SKM-1 (cell line): ENCODE measurements at regions not wholly inside any gene's neighbourhood (a gene's known extent, or its start where the extent isn't known, plus 50 kb on each side); places are given as distances from the start of the nearest gene placed in this dataset.
"Not testable (repeated sequence)": the region's sequence is repeated elsewhere in the genome, so short reads cannot be mapped to it uniquely, and the experiment has no call there.

Experiments used
- DNase-seq: peaks from one replicate; lab custom pipeline; 2025; ENCODE audit not compliant: unreplicated experiment; lab: John Stamatoyannopoulos, UW

DNA sequence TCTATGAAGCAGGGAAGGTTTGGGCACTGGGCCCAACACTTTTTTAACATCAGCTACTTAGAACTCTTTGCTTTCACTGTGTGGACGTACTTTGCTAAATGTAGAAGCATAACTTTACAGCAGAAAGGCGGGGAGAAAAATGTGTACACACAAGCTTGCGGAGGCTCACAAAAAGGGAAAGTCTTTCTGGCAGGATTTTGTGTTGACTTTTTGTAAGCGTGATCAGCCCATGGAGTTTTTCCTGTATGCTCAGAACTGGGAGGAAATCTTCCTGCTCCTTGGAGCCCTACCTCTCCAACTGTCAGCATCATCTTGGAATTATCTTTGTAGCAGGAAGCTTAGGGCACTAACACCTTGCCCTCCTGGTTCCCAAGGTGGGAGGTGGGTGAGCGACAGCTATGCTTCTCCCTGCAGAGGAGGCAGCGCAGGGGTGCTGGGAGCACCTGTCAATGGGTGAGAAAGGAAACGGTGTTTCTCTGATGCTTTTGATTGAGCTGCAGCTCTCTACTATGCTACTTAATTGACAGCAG is 321.9 kb downstream of the GADD45G start:
- no peak for DNase-seq

DNA sequence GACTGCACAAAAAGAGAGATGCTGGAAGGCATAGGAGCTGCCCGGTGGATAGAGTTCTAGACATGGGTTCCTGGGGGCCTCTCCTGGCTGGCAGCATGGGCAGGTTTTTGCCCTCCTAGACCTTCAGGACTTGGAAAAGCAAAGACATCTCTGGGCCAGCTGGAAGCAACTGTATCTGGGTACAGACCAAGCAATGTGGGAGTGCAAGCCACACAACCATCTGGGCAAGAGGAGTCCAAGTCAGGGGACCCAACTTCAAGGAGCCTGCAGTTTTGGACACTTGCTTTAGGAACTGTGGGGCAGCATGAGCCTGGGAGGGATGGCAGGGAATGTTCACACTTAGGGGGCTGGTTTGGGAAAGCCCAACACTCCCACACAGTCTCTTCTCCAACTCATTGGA is 323.3 kb downstream of the GADD45G start:
- no peak for DNase-seq

DNA sequence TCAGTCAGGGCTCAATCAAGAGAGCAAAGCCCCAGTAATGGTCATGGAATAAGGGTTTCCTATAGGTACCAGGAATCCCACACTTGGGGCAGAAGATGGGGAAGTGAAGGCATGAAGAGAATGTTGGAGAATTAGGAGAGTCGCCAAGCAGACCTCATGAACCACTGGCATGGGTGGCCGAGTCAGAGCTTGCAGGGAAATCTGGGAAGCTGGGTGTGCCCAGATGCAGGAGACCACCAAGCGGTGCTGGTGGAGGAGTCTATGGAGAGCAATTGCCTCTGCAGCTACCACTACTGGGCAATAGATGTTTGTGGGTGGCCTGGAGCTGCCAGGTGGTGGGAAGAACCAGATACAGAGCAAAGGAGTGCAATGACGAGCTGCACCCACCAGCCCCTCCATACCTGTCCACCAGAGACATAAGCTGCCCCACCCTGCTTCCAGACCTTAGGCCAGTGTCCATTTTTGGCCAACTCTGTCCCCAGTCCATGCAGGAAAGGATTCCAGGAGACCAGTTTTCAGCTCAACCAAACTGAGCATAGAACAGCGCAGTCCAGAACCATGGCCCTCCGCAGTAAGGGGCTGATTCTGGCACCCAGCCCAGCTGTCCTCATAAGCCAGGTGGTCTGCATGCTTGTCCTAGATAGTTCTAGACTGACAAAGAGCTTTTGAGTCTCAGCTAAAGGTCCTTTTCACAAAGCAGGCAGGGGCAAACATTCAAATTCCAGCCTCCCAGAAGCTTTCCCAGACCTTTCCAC is 323.9 kb downstream of the GADD45G start:
- no peak for DNase-seq

DNA sequence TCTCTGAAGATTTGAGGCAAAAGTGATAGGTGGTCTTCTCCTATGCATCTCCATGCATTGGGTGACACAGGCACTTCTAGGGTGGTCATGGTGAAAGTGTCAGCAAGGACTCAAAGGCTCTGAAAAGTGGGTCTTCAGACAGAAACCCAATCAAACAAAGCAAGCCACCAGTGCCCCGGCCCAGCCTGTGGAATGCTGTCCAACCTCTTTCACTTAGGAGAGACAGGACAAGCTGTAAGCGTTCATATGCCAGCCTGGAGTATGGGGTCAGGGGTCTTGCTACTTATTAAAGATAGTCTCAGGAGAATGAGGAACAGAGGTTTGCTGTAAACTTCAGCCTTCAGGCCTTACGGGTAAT is 324.5 kb downstream of the GADD45G start:
- DNase-seq = no peak

DNA sequence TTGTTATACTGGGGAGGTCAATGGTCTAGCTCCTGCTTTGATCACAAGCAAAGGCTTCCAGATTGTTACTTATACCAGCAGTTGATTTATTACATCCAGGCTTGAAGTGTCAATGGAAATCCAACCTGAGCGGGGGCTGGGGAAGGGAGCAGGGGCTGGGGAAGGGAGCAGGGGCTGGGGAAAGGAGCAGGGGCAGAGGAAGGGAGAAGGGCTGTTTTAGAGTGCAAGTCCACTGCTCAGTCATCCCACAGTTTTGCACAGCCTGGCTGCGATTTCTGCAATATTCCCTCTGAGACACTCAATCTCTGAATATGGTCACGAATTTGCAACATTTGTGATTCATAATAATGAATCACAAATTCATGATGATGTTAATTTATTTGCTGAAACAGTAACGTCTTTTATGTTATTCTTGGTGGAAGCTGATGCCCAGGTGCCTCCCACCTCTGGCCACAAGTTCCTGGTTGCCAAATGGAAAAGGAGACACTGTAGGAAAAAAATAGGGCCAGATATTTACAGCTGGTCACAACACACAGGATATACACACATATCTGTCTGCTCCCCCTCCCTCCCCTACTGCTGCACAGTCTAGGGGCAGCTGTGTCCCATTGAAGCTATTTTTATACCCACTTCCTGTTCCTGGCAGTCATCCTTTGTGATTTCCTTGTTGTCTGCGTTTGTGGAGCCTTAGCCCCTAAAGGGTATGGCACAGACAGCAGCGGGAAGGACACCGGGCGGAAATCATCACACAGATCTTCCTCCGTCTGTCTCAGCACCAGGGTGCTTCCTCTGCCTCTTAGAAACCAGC is 325.1 kb downstream of the GADD45G start:
- DNase-seq = no peak

DNA sequence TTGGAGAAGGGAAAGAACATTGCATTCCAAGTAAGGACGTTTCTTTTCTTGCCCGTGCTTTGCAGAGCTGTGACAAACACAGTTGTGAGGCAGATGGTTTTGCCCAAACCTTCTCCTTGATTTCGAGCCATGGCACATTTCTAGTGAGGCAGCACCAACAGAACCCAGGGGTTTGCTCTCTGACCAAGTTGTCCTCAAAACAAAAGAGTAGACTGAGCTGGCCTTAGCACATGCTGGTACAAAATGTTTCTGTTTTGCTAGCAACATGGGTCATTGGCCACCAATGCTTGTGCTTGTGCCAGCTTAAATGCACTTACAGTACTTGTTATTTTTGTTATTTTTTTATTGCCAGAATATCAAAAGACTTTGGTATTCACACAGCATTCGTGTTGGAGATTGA is 328.8 kb downstream of the GADD45G start:
- no peak for DNase-seq

DNA sequence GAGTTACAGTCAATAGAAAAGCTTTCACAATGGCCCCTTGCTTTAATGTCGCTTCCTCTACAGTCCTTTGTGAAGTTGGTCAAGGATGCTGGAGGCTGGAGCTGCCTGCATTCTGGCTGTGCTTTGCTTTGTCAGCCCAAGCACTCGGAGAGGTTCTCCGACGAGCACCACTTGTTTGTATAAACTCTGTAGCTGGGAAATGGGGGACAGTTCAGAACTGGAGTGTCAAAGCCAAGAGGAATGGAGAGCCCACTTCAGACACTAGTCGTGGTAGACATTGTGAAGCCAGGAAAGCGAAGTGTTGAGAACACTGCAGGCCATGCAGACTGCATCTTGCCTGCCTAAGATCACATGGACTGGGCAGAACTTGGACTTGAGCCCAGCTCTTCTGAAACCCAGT is 330.3 kb downstream of the GADD45G start:
- no peak for DNase-seq

DNA sequence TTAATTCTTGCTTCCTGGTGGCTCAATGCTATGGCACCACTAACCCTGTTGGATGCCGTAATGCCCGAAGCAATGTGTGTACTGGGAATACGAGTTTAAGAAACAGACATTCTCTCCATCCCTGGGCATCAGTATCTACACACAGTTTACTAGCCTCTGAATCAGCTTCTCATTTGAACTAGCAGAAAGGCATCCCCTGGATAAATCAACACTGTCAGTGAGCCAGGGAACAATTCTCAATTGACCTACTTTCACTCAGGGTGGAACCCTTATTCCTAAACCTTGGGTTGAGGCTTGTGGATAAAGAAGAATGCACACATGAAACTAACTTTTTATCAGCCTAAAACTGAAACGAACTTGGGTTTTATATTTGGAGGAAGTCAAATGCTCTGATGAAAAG is 331.0 kb downstream of the GADD45G start:
- no peak for DNase-seq

DNA sequence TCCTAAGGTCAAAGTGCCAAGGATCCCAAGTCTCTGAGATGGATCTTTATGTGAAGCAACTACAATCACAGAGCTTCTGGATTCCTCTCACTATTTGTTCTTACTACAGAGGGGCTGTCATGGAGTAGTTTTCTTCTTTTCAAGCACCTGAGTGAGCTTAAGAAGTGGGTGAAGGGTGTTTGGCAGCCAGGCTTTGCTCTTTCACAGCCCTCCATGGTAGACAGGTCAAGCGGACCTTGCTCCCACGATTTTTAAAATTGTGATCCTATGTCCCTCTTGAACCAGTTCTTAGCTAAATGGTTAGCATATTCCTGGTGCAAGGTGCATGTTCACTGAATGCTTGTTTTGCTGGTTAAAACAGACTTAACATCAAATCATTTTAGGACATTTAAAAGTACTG is 332.2 kb downstream of the GADD45G start:
- DNase-seq = no peak

DNA sequence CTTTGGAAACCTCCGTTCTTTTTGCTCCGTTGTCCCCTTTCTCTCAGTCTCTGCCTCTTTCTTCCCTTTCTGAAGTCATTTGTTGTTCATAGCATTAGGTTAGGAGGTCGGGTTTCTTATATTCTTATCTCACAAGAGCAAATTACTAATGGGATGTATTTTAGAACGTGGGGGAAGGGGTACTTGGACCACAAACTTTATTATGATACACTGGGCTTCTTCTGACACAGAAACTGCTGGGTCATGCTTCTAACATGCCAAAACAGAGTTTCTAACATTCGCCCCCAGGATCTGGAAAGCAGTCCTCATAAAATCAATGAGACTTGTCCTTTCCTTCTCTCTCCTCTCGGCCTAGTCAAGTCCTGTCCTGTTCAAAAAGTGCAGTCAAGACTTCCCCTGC is 334.4 kb downstream of the GADD45G start:
- DNase-seq = no peak

DNA sequence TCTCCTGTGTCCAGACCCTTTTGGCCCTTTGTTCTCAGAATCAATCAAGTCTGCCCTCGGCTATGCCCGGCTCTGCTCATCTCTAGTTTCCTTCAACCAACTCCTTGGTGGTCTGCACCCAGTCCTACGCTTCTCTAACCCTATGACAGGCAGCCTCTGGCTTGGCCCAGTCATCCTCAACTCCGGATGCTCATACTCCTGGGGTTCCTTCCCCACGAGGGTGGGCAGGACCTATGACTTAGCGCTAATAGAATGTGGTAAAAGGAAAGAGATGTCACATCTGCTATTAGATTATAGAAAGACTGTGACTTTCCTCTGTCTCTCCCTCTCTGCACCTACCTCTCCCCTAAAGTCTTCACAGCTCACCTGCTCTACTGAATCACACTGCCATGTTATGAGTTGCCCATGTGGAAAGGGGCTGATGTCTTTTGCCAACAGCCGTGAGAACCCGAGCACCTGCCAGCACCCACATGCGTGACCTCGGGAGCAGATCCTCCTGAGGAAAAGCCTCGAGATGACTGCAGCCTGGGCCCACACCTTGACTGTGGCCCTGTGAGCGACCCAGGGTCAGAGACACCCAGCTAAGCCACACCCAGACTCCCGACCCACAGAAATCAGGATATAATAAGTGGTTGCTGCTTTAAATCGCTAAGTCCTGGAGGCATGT is 334.9 kb downstream of the GADD45G start:
- no peak for DNase-seq

DNA sequence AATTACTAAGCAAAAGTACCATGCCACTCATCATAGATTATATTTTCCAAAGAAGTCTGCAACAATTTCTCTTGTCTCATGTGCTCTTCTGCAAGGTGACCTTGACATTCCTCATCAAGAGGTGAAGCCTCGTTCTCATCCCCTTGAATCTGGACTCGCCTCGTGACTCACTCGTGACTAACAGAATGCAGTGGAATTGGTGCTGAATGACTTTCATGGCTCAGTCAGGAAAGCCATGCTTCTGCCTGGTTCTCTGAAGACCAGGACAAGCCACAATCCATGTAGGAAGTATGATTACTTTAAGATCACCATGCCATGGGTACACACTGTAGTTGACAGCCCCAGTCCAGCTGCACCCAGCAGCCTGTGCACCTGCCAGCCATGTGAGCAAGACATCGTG is 335.8 kb downstream of the GADD45G start:
- DNase-seq = no peak

DNA sequence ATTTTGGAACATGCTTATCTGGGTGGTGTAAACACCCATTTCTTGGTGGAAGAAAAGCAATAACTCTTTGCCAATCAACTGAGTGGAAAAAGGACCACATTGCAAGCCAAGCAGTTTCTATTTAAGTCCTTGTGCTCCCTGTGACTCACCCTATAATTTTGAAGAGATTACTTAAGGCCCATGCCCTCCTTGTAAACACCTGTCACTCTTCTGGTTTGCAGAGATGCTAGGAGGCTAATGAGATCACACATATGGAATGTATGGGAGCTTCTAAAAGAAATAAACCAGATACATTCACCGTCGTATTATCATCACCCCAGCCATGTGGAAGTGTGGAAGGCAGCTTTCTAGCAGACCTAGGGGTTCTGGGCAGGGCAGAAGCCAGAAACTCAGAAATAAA is 337.1 kb downstream of the GADD45G start:
- no peak for DNase-seq

DNA sequence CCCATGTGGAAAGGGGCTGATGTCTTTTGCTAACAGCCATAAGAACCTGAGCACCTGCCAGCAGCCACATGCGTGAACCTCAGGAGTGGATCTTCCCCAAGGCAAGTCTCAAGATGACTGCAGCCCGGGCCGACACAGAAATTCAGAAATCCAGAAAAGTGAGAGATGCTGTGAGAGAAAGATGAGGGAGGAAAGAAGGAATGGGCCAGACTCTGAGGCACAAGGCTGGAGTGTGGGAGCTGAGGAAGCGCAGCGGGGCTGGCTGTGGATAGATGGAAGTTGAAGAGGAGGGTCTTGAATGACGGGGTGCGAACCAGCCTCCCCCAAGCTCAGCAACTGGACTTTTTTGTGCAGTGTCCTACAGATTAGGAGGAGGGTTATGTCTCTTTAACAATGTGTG is 337.8 kb downstream of the GADD45G start:
- no peak for DNase-seq

DNA sequence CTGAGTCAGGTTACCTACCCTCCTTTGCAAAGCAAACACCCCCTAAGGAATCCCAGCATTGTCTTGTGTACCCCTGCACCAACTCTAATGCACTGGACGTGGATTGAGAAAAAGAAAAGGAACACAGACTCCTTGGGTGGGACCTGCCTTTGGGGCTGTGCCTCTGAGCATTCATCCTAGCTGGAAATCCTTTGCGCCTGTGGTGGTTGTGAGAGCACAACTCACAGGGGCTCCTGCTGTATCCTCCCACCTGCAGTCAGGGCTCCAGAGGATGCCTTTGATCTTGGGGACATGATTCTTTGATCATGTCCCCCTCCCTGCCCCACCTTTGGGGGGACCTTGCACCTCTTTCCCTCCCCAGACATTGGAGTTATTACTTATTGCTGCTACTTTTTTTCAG is 338.5 kb downstream of the GADD45G start:
- DNase-seq = no peak

DNA sequence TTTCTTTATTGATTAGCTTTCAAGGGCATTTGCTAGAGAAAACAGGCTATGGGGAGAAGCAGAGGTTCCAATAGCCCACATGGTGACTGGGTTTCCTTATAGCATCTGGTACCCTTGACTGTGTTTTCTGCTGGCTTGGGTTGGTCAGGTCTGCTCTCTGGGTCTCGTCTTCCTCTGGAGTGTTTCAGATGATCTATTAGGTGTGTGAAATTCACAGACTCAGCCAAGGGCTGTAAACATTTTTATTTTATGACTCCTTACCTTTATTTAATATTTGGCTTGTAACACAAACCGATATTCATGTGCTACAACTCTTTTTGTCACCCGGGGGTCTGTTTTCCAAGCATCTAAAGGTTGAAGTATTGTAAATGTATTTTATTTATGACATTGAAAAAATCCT is 338.9 kb downstream of the GADD45G start:
- no peak for DNase-seq

DNA sequence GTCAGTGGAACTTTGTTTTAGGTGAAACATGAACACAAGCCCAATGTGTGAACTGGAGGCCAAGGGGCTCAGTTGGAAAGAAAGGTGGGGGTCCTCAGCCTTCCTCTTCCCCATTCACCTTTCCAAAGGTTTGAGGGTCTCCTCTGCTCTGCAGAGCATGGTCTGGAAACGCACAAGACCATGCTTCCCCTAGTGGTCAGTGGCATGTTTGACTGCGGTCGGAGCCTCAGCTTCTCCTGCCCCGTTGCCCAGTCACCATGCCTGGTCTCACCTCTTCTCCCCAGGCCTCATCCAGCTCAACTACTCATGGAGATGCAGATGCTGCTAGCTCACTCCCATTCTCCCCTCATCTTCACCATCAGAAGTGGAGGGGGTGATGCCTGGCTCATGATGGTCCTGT is 340.3 kb downstream of the GADD45G start:
- DNase-seq = no peak

DNA sequence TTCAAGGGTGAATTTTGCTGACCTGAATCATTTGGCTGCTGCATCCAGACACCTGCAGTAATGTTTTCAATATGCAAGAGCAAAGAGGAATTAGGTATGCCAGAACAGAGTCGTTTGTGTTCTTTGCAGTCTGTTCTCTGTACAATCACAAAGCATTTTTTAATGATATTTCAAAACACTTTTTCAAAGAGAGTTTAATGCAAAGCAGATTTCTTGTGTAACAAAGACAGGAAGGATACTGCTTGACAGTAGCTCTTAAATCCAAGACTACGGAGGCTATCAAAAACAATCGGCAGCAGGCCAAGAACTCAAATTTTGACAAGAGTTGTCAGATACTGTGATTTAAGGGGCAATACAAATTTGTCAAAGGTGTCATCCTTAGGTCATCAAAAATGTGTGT is 341.9 kb downstream of the GADD45G start:
- no peak for DNase-seq

DNA sequence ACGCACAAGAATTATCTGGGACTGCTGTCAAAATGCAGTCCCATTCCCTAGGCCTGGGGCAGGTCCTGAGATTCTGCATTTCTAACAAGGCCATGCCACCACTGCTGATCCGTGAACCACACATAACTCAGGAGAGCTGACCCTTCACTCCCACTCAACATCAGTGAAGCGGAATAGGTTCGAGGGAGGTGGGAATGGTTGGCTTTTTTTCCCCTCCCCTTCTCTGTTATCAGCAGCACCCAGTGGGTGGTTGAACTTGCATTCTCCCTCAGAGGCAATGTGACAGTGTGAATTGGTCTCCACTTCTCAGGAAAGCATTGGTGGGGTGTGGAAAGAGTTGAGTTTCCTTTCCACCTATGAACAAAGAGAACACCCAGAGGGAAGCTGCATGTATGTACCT is 344.3 kb downstream of the GADD45G start:
- no peak for DNase-seq

DNA sequence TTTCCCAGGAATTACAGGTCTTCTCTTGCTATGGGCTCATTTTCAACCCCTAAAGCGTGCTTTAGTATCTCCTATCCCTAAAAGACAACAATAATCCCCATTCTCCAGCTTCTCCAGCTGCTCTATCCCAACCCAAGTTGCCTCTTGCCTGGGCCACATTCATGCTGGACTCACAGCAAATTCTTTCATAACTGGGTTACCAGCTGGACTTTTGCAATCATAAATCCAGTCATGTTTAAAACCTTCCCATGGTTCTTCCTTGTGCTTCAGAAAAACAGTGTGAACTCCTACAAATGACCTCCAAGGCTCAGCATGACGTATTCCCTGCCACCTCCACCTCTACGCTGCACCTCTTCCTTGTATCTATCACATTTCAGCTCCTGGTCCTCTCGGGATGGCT is 346.9 kb downstream of the GADD45G start:
- DNase-seq = no peak

DNA sequence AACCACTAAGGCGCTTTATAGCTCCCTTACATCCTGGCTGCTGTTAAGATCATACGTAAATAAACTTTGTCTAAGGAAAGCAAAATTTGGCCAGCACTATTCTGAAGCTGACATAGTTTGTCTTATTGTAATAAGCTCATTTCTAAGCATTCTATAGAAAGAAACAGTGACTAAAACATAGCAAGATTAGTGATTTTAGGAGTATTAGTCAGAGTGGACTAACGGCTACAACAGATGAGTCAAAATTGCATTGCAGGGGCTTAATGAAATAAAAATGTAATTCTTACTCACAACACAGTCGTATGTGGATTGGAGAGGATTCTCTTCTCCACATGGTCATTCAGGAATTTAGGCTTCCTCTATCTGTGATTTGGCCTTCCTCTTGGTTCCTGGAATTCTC is 347.6 kb downstream of the GADD45G start:
- no peak for DNase-seq

DNA sequence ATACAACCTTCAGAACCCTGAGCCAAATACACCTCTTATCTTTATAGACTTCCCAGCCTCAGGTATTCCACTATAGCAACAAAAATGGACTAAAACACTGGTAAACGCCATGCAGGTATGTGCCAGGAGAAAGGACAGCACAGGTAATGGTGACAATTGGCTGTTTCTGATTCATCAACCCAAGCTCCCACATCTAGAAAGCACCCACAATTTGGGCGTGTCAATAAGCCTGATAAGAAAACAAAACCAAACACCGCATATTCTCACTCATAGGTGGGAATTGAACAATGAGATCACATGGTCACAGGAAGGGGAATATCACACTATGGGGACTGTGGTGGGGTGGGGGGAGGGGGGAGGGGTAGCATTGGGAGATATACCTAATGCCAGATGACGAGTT is 348.5 kb downstream of the GADD45G start:
- not testable (repeated sequence) for DNase-seq
